Upper lobe of right lung (tissue), 1 donor: ENCODE measurements at regions not wholly inside any gene's neighbourhood (a gene's known extent, or its start where the extent isn't known, plus 50 kb on each side); places are given as distances from the start of the nearest gene placed in this dataset.

Experiments used
- ATAC-seq: fragments of 200-7000 bp; cut with Tn5 transposase; one replicate; pipeline ENCODE4 v1.9.1; 2020; ENCODE audit warnings: mild to moderate bottlenecking, moderate library complexity
- DNase-seq: peaks from one replicate; pipeline ENCODE4 v3.0.0-alpha.2; 2020
- H3K27ac ChIP-seq: fragments of 200-600 bp; one replicate; pipeline ENCODE4 v1.8.0; 2022
- H3K27me3 ChIP-seq: fragments of 200-600 bp; one replicate; pipeline ENCODE4 v1.8.0; 2022; ENCODE audit warnings: mild to moderate bottlenecking
- H3K36me3 ChIP-seq: fragments of 200-600 bp; one replicate; pipeline ENCODE4 v1.8.0; 2022
- H3K4me1 ChIP-seq: fragments of 200-600 bp; one replicate; pipeline ENCODE4 v1.8.0; 2022
- H3K4me3 ChIP-seq: fragments of 200-600 bp; one replicate; pipeline ENCODE4 v1.8.0; 2022; ENCODE audit warnings: mild to moderate bottlenecking
- H3K9me3 ChIP-seq: fragments of 200-600 bp; one replicate; pipeline ENCODE4 v1.8.0; 2022
- CTCF ChIP-seq: fragments of 200-600 bp; IDR thresholded peaks from one replicate; pipeline ENCODE4 v1.8.0; 2022; ENCODE audit warnings: antibody characterized with exemption
- intact Hi-C: fragments of 100-400 bp; cut with DNase I; formaldehyde crosslinking; loops from one replicate; pipeline ENCODE4 v1.11.0; 2022
- donor health status: DM: no; HTN: yes; CAD: no; lungs with severe emphysema.

- intact Hi-C loops: no loop called here
Measured at GRCh38 chr6:137933696-137934095, 66.6 kb downstream of the TNFAIP3 start.

GRCh38 chr6:137936798-137937197 is 69.7 kb downstream of the TNFAIP3 start:
- no peak for ATAC-seq

More at GRCh38 chr6:137933696-137934095, 66.6 kb downstream of the TNFAIP3 start:
- peak; percentile 28 for ATAC-seq
- DNase-seq: no peak
- Histone ChIP-seq H3K27me3 (no peaks in the 10 kb centered on the region), H3K4me3 (no peak overlapping the region), H3K4me1 (no peaks in the 10 kb centered on the region), H3K9me3 (no peaks in the 10 kb centered on the region), H3K36me3 (no peaks in the 10 kb centered on the region), H3K27ac (no peak overlapping the region)
- no peak for TF ChIP-seq CTCF

GRCh38 chr6:137937834-137938233 is 70.8 kb downstream of the TNFAIP3 start:
- no peak for TF ChIP-seq CTCF
- no peak for ATAC-seq

More at GRCh38 chr6:137936798-137937197, 69.7 kb downstream of the TNFAIP3 start:
- intact Hi-C loops: loop anchor here (5.0 kb wide), 1 partner anchor 229 kb away; no protein-coding TSS in a partner anchor
- DNase-seq: no peak
- TF ChIP-seq CTCF: no peak
- Histone ChIP-seq H3K9me3 (no peaks in the 10 kb centered on the region), H3K4me3 (no peak overlapping the region), H3K27ac (no peak overlapping the region), H3K4me1 (no peaks in the 10 kb centered on the region), H3K36me3 (no peaks in the 10 kb centered on the region), H3K27me3 (no peaks in the 10 kb centered on the region)

GRCh38 chr6:137938770-137939379 is 71.8 kb downstream of the TNFAIP3 start:
- no peaks in the 10 kb centered on the region for H3K9me3 ChIP-seq
- ATAC-seq (no peak), DNase-seq (no peak)
- H3K27ac ChIP-seq: no peak overlapping the region
- H3K27me3 ChIP-seq: no peaks in the 10 kb centered on the region
- no peaks in the 10 kb centered on the region for H3K36me3 ChIP-seq
- intact Hi-C loops: loop anchor here (5.0 kb wide), 1 partner anchor 232 kb away; no protein-coding TSS in a partner anchor
- H3K4me1 ChIP-seq: no peaks in the 10 kb centered on the region
- H3K4me3 ChIP-seq: no peak overlapping the region
- TF ChIP-seq CTCF: no peak

More at GRCh38 chr6:137937834-137938233, 70.8 kb downstream of the TNFAIP3 start:
- Histone ChIP-seq H3K4me1 (no peaks in the 10 kb centered on the region), H3K27me3 (no peaks in the 10 kb centered on the region), H3K27ac (no peak overlapping the region), H3K36me3 (no peaks in the 10 kb centered on the region), H3K4me3 (no peak overlapping the region), H3K9me3 (no peaks in the 10 kb centered on the region)
- DNase-seq: no peak
- intact Hi-C loops: loop anchor here (5.0 kb wide), 1 partner anchor 231 kb away; no protein-coding TSS in a partner anchor

- no peak for TF ChIP-seq CTCF
- ATAC-seq (peak; percentile 39), DNase-seq (no peak)
- peaks cover 5% of the 10 kb centered on the region for H3K4me1 ChIP-seq
- no peaks in the 10 kb centered on the region for H3K27me3 ChIP-seq
- intact Hi-C loops: no loop called here
- H3K36me3 ChIP-seq: no peaks in the 10 kb centered on the region
- H3K9me3 ChIP-seq: no peaks in the 10 kb centered on the region
- H3K4me3 ChIP-seq: no peak overlapping the region
- no peak overlapping the region for H3K27ac ChIP-seq
Measured at GRCh38 chr6:137941995-137942394, 74.9 kb downstream of the TNFAIP3 start.
